ENCODE measurements at regions not wholly inside any gene's neighbourhood (a gene's known extent, or its start where the extent isn't known, plus 50 kb on each side); places are given as distances from the start of the nearest gene placed in this dataset.

DNA sequence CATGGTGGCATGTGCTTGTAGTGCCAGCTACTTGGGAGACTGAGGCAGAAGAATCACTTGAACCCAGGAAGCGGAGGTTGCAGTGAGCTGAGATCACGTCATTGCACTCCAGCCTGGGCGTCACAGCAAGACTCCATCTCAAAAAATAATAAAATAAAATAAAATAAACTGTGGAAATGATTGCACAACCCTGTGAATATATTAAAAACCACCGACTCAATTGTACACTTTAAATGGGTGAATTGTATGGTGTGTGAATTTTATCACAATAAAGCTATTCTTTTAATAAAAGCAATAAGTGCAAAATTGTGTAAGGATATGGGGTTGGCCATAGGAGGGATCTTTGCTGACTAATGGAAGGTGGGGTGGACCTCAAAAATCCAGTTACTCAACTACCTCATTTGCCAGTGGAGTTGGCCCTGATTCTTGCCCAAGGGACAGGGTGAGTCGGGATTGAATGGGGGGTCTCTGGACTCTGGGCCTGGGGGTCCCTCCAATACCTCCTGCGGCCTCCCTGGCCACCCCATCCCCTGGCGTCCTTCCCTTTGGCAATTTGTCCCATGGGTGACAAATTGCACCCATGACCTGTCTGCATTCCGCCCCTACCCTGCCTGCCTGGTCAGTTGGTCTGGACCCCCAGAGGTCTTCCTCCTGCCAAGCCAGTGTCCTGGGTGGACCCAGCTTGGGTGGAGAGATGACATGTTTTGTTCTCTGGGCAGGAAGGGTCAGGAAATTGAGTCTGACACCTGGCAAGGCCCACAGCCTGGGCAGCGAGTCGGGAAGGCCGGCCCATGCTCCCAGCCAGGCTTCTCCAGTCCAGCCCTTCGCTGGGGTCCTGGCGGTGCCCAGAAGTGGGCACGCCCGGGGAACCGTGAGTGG is 61.7 kb upstream of the ELN start:
- no peak overlapping the region for H3K4me3 ChIP-seq (replicated peaks in 1 of 3)
- WGBS, 2 donors: 93 to 95% methylated on average over 11 to 16 of the region's 16 CpGs

DNA sequence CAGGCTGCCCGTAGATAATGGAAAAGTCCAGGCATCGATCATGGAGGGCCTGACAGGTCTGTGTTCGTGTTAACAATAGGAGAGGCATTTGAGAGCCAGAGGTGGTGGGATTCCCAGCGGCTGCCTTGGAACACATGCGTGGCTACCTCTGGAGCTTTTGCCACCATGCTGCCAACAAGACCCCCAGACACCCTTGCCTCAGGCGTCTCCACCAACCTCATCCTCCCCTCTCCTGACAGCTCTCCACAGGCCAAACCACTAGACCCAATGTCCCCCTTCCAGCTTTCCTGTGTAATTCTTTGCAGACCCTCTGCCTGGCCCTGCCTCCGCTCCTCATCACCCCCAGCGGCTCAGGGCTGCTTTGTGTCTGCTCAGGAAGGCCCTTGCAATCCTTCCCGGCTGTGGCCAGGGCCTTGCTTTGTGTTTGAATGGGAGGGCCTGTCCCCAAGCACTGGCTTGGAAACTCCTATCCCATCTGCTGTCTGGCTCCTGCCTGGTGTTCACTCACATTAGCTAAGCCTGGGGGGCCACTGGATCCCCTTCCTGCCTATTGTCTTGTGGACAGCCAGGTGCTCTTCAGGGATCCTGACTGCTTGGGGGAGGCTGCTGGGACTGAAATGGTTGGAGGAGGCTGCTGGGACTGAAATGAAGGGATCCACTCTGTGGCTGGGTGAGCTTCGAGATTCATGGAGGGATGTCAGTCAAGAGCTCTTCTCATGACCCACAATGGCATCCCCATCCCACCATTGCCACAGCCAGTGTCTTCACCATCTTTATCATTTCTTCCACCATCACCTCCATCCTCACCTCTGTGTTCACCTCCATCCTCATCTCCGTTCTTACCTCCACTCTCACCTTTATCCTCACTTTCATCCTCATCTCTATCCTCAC is 60.8 kb upstream of the ELN start:
- intact Hi-C loops (cut with DNase I): no loop called here
- WGBS, 2 donors: 87 to 90% methylated on average over 11 of the region's 11 CpGs
- DNase-seq: no peak
- no peaks in the 10 kb centered on the region for H3K36me3 ChIP-seq
- H3K27ac ChIP-seq: no peak overlapping the region
- no peak overlapping the region for H3K4me3 ChIP-seq (replicated peaks in 1 of 3)
- no peaks in the 10 kb centered on the region for H3K9me3 ChIP-seq
- no peaks in the 10 kb centered on the region for H3K27me3 ChIP-seq
- no peaks in the 10 kb centered on the region for H3K4me1 ChIP-seq
- no peak for TF ChIP-seq POLR2A (IDR thresholded peaks at IDR 0.05)
- TF ChIP-seq, protein P1, sequence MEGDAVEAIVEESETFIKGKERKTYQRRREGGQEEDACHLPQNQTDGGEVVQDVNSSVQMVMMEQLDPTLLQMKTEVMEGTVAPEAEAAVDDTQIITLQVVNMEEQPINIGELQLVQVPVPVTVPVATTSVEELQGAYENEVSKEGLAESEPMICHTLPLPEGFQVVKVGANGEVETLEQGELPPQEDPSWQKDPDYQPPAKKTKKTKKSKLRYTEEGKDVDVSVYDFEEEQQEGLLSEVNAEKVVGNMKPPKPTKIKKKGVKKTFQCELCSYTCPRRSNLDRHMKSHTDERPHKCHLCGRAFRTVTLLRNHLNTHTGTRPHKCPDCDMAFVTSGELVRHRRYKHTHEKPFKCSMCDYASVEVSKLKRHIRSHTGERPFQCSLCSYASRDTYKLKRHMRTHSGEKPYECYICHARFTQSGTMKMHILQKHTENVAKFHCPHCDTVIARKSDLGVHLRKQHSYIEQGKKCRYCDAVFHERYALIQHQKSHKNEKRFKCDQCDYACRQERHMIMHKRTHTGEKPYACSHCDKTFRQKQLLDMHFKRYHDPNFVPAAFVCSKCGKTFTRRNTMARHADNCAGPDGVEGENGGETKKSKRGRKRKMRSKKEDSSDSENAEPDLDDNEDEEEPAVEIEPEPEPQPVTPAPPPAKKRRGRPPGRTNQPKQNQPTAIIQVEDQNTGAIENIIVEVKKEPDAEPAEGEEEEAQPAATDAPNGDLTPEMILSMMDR (IDR thresholded peaks at IDR 0.05): no peak

More for the DNA sequence above, 61.7 kb upstream of the ELN start:
- TF ChIP-seq, protein P1 (IDR thresholded peaks at IDR 0.05): no peak
- no peak for TF ChIP-seq POLR2A (IDR thresholded peaks at IDR 0.05)
- no peaks in the 10 kb centered on the region for H3K27me3 ChIP-seq
- H3K36me3 ChIP-seq: no peaks in the 10 kb centered on the region
- intact Hi-C loops (cut with DNase I): no loop called here
- H3K9me3 ChIP-seq: no peaks in the 10 kb centered on the region
- DNase-seq: no peak
- no peak overlapping the region for H3K27ac ChIP-seq
- no peaks in the 10 kb centered on the region for H3K4me1 ChIP-seq

DNA sequence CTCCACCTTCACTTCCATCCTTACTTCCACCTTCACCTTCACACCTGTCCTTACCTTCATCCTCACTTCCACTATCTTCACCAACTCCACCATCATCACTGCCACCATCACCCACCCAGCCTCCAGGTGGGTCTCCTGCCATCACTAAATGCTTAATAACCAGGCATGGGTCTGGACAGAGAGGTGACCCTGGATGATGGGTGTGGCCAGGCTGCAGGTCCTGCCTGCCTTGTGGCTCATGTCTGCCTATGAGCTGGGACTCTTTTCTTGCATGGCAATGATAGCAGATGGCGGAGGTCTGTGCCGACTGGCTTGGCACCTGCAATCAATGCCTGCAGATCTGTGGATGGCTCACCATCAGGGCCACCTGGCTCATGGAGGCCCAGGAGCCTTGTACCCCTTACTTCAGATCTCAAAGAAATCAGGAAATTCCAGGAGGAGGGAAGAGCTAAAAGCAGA is 60.1 kb upstream of the ELN start:
- DNase-seq: no peak
- Histone ChIP-seq H3K4me3 (replicated peaks in 1 of 3) (no peak overlapping the region), H3K9me3 (no peaks in the 10 kb centered on the region), H3K4me1 (no peaks in the 10 kb centered on the region), H3K27me3 (no peaks in the 10 kb centered on the region), H3K27ac (no peak overlapping the region), H3K36me3 (no peaks in the 10 kb centered on the region)
- intact Hi-C loops (cut with DNase I): no loop called here
- WGBS, 2 donors: 100% methylated on average over 2 of the region's 2 CpGs
- TF ChIP-seq POLR2A (IDR thresholded peaks at IDR 0.05): no peak
- TF ChIP-seq, protein P1 (IDR thresholded peaks at IDR 0.05): no peak

DNA sequence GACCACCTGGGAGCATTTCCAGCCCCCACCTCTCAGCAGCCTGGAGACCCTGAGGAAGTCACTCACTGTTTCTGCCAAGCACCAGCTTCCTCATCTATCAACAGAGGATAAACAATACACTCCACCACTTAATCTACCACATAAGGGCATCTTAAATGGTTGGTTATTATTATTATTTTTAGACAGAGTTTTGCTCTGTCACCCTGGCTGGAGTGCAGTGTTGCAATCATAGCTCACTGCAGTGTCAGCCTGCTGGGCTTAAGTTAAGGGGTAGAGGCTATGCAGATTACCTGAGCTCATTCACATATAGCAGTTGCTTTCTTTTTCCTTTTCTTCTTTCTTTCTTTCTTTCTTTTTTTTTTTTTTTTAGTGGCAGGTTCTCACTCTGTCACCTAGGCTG is 59.5 kb upstream of the ELN start:
- no peak for TF ChIP-seq POLR2A (IDR thresholded peaks at IDR 0.05)
- TF ChIP-seq, protein P1 (IDR thresholded peaks at IDR 0.05): no peak
- Histone ChIP-seq H3K9me3 (no peaks in the 10 kb centered on the region), H3K36me3 (no peaks in the 10 kb centered on the region), H3K4me3 (replicated peaks in 1 of 3) (no peak overlapping the region), H3K27ac (no peak overlapping the region), H3K4me1 (no peaks in the 10 kb centered on the region), H3K27me3 (no peaks in the 10 kb centered on the region)
- no peak for DNase-seq
- intact Hi-C loops (cut with DNase I): no loop called here

Measured in thyroid gland (tissue), 4 donors.